Fibroblast of upper back skin (primary cell): ENCODE measurements at regions not wholly inside any gene's neighbourhood (a gene's known extent, or its start where the extent isn't known, plus 50 kb on each side); places are given as distances from the start of the nearest gene placed in this dataset.
"Not testable (repeated sequence)": the region's sequence is repeated elsewhere in the genome, so short reads cannot be mapped to it uniquely, and the experiment has no call there.

Source experiments
- DNase-seq: peaks from one replicate; pipeline ENCODE4 v3.0.0-alpha.2; 2013

GRCh38 chr2:57450170-57450569 lies 596.4 kb upstream of the VRK2 start:
- no peak for DNase-seq

- DNase-seq, result no peak
These were observed 594.0 kb upstream of the VRK2 start for GRCh38 chr2:57452634-57453033.

GRCh38 chr2:57453945-57454344 lies 592.7 kb upstream of the VRK2 start:
- DNase-seq, result peak; percentile 21

GRCh38 chr2:57460396-57461276 lies 586.0 kb upstream of the VRK2 start:
- DNase-seq, result no peak

- DNase-seq, result no peak
These were observed 585.0 kb upstream of the VRK2 start for GRCh38 chr2:57461624-57462023.

- no peak for DNase-seq
These were observed 581.5 kb upstream of the VRK2 start for GRCh38 chr2:57465067-57465466.

- no peak for DNase-seq
These were observed 580.6 kb upstream of the VRK2 start for GRCh38 chr2:57465967-57466366.

- DNase-seq, result no peak
These were observed 571.2 kb upstream of the VRK2 start for GRCh38 chr2:57475391-57475790.

GRCh38 chr2:57479981-57480380 lies 566.6 kb upstream of the VRK2 start:
- DNase-seq, result no peak

- DNase-seq, result no peak
These were observed 558.5 kb upstream of the VRK2 start for GRCh38 chr2:57488061-57488460.

- no peak for DNase-seq
These were observed 555.9 kb upstream of the VRK2 start for GRCh38 chr2:57490741-57491140.

GRCh38 chr2:57491213-57491612 lies 555.4 kb upstream of the VRK2 start:
- no peak for DNase-seq

- not testable (repeated sequence) for DNase-seq
These were observed 552.6 kb upstream of the VRK2 start for GRCh38 chr2:57493966-57494365.

- peak; percentile 58 for DNase-seq
These were observed 549.0 kb upstream of the VRK2 start for GRCh38 chr2:57497489-57498096.

GRCh38 chr2:57504787-57505186 lies 541.8 kb upstream of the VRK2 start:
- DNase-seq, result no peak

GRCh38 chr2:57509189-57509588 lies 537.4 kb upstream of the VRK2 start:
- no peak for DNase-seq

GRCh38 chr2:57510704-57511103 lies 535.9 kb upstream of the VRK2 start:
- no peak for DNase-seq

- no peak for DNase-seq
These were observed 531.2 kb upstream of the VRK2 start for GRCh38 chr2:57515366-57515765.

GRCh38 chr2:57516698-57517340 lies 529.8 kb upstream of the VRK2 start:
- peak; percentile 57 for DNase-seq

GRCh38 chr2:57523304-57523703 lies 523.3 kb upstream of the VRK2 start:
- DNase-seq, result no peak

- DNase-seq, result no peak
These were observed 518.9 kb upstream of the VRK2 start for GRCh38 chr2:57527685-57528084.

- DNase-seq, result no peak
These were observed 518.1 kb upstream of the VRK2 start for GRCh38 chr2:57528499-57528898.

GRCh38 chr2:57534358-57534757 lies 512.2 kb upstream of the VRK2 start:
- DNase-seq, result no peak
